ENCODE measurements at regions not wholly inside any gene's neighbourhood (a gene's known extent, or its start where the extent isn't known, plus 50 kb on each side); places are given as distances from the start of the nearest gene placed in this dataset.

DNA sequence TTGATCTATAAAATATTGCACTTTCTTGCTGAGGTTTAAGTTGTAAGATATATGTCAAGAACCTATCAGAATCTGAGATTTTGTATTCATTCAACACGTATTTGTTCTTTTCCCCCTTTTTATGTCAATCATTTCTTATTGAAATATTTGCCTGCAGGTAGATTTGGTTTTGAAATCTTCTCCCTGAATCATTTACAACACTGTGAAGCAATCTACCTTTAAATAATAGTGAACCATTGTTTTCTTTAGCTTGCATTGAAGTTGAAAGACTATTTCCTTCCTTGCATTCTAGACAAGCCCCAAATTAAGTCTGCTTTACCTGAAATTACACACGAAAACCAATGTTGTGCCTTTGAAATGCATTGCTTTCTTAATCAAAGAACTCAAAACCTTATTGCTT is 460.2 kb downstream of the KIF2B start:
- Histone ChIP-seq H3K36me3 (ENCODE audit: low read length) (no peaks in the 10 kb centered on the region), H3K79me2 (ENCODE audit: insufficient read depth, low read length) (no peaks in the 10 kb centered on the region), H3F3A (ENCODE audit: insufficient read depth) (no peaks in the 10 kb centered on the region), H3K9me2 (replicated peaks; ENCODE audit: insufficient read depth, low read length) (no peaks in the 10 kb centered on the region), H2AFZ (ENCODE audit: low read depth, low read length, severe bottlenecking) (no peak overlapping the region), H3K4me3 (ENCODE audit: insufficient read depth, low read length, poor library complexity, severe bottlenecking) (no peak overlapping the region), H3K27me3 (ENCODE audit: low read length) (no peaks in the 10 kb centered on the region), H4K20me1 (ENCODE audit: low read depth, low read length) (no peaks in the 10 kb centered on the region), H3K4me2 (ENCODE audit: low read depth, low read length, poor library complexity, severe bottlenecking) (no peak overlapping the region), H3K27ac (ENCODE audit: low read depth, low read length) (no peak overlapping the region), H3K9me3 (ENCODE audit: insufficient read depth, low read length) (no peaks in the 10 kb centered on the region; the same call in 1 of the 2 replicates), H3K9ac (ENCODE audit: low read length) (no peak overlapping the region)
- TF ChIP-seq, protein P1, sequence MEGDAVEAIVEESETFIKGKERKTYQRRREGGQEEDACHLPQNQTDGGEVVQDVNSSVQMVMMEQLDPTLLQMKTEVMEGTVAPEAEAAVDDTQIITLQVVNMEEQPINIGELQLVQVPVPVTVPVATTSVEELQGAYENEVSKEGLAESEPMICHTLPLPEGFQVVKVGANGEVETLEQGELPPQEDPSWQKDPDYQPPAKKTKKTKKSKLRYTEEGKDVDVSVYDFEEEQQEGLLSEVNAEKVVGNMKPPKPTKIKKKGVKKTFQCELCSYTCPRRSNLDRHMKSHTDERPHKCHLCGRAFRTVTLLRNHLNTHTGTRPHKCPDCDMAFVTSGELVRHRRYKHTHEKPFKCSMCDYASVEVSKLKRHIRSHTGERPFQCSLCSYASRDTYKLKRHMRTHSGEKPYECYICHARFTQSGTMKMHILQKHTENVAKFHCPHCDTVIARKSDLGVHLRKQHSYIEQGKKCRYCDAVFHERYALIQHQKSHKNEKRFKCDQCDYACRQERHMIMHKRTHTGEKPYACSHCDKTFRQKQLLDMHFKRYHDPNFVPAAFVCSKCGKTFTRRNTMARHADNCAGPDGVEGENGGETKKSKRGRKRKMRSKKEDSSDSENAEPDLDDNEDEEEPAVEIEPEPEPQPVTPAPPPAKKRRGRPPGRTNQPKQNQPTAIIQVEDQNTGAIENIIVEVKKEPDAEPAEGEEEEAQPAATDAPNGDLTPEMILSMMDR (IDR thresholded peaks at IDR 0.05; ENCODE audit: insufficient read depth, low read length, poor library complexity, severe bottlenecking) = no peak
- no peak for TF ChIP-seq EZH2phosphoT487 (conservative IDR thresholded peaks at IDR 0.05; ENCODE audit: low read length)

DNA sequence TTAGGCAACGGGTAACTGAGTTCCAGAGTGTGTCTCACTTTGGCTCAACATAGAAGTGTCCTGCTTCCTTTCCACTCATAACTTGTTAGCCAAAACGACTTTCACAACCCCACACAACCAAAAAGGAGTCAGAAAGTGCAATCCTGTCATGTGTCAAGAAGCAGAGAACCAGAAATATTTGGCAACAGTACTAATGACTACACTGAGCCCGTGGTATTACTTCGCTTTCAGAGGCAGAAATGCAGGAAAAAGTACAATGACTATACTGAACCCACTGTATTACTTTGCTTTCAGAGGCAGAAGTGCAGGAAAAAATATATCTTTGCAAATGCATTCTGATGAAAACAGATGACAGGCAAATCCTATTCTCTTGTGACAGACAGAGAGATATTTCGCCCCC is 484.6 kb downstream of the KIF2B start:
- Histone ChIP-seq H3K27me3 (ENCODE audit: low read length) (no peaks in the 10 kb centered on the region), H3K9ac (ENCODE audit: low read length) (no peak overlapping the region), H3K4me2 (ENCODE audit: low read depth, low read length, poor library complexity, severe bottlenecking) (no peak overlapping the region), H3K79me2 (ENCODE audit: insufficient read depth, low read length) (no peaks in the 10 kb centered on the region), H3K9me3 (ENCODE audit: insufficient read depth, low read length) (no peaks in the 10 kb centered on the region), H3K27ac (ENCODE audit: low read depth, low read length) (no peak overlapping the region), H3K9me2 (replicated peaks; ENCODE audit: insufficient read depth, low read length) (no peaks in the 10 kb centered on the region), H3K4me3 (ENCODE audit: insufficient read depth, low read length, poor library complexity, severe bottlenecking) (no peak overlapping the region), H2AFZ (ENCODE audit: low read depth, low read length, severe bottlenecking) (no peak overlapping the region), H3F3A (ENCODE audit: insufficient read depth) (no peaks in the 10 kb centered on the region), H4K20me1 (ENCODE audit: low read depth, low read length) (no peaks in the 10 kb centered on the region), H3K36me3 (ENCODE audit: low read length) (no peaks in the 10 kb centered on the region)
- TF ChIP-seq, protein P1 (IDR thresholded peaks at IDR 0.05; ENCODE audit: insufficient read depth, low read length, poor library complexity, severe bottlenecking) = no peak
- TF ChIP-seq EZH2phosphoT487 (conservative IDR thresholded peaks at IDR 0.05; ENCODE audit: low read length) = no peak

DNA sequence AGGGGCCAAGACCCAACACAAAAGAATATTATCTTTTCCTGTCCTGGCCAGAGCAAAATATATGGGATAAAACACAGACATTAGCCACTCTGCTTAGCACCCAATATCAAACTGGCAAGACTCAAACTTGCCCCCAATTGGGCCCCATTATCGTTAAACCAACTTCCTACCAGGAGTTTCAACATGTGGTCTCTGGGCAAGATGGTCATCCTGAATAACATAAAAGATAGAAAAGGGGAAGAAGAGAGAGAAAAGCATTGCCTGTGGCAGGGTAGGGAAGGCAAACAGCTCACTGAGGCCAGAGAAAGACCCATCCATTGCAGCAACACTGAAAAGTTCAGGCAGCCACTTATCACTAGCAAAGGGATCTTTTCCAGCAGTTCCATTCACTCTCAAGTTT is 502.1 kb downstream of the KIF2B start:
- Histone ChIP-seq H3K27me3 (ENCODE audit: low read length) (no peaks in the 10 kb centered on the region), H3K9ac (ENCODE audit: low read length) (no peak overlapping the region), H3F3A (ENCODE audit: insufficient read depth) (no peaks in the 10 kb centered on the region), H3K9me3 (ENCODE audit: insufficient read depth, low read length) (no peaks in the 10 kb centered on the region), H3K79me2 (ENCODE audit: insufficient read depth, low read length) (no peaks in the 10 kb centered on the region), H3K4me2 (ENCODE audit: low read depth, low read length, poor library complexity, severe bottlenecking) (no peak overlapping the region), H4K20me1 (ENCODE audit: low read depth, low read length) (no peaks in the 10 kb centered on the region), H3K36me3 (ENCODE audit: low read length) (no peaks in the 10 kb centered on the region), H2AFZ (ENCODE audit: low read depth, low read length, severe bottlenecking) (no peak overlapping the region), H3K4me3 (ENCODE audit: insufficient read depth, low read length, poor library complexity, severe bottlenecking) (no peak overlapping the region), H3K27ac (ENCODE audit: low read depth, low read length) (no peak overlapping the region), H3K9me2 (replicated peaks; ENCODE audit: insufficient read depth, low read length) (no peaks in the 10 kb centered on the region)
- no peak for TF ChIP-seq EZH2phosphoT487 (conservative IDR thresholded peaks at IDR 0.05; ENCODE audit: low read length)
- TF ChIP-seq, protein P1 (IDR thresholded peaks at IDR 0.05; ENCODE audit: insufficient read depth, low read length, poor library complexity, severe bottlenecking) = no peak
